ENCODE measurements at regions not wholly inside any gene's neighbourhood (a gene's known extent, or its start where the extent isn't known, plus 50 kb on each side); places are given as distances from the start of the nearest gene placed in this dataset.
A peak's percentile ranks its signal among the peaks of the same experiment; 100 is the strongest.

DNA sequence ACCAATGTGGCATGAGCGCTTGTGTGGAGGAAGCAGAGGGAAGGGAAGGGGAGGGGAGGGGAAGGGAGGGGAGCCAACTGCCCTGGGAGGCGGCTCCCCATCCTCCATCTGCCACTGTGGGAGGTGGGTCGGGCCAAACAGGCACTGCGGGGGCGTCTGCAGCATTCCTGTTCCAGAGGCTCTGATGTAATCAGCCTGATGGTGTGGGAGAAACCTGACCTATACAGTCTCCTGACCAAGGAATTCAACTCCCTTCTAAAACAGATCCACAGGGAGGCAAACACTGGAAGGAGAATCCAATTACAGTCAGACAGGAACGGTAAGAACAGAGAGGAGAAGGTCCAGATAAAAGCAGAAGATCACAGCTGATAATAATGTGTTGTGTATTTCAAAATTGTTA, 88.8 kb downstream of the CD8B2 start:
- TF ChIP-seq TAF1 (IDR thresholded peaks at IDR 0.05; ENCODE audit: low read depth) (no peak), YY1 (IDR thresholded peaks at IDR 0.05; ENCODE audit: low read depth) (no peak), CREB1 (IDR thresholded peaks at IDR 0.05; ENCODE audit: low read depth) (no peak), EP300 (IDR thresholded peaks at IDR 0.05; ENCODE audit: borderline replicate concordance) (peak; percentile 50; the same call in 1 of the 2 replicates)

All from Ishikawa (cell line).